IMR-90 (cell line): ENCODE measurements at regions not wholly inside any gene's neighbourhood (a gene's known extent, or its start where the extent isn't known, plus 50 kb on each side); places are given as distances from the start of the nearest gene placed in this dataset.

Source experiments
- ATAC-seq: fragments of 200-7000 bp; cut with Tn5 transposase; 2 replicates; pipeline ENCODE4 v1.9.1; 2020; ENCODE audit warnings: low read depth, mild to moderate bottlenecking, moderate library complexity
- BruUV-seq: library from RNA; stranded (reverse); fragments of 400-500 nt; replicated peaks from 2 replicates; lab custom pipeline; 2021; lab: Mats Ljungman, UMichigan
- CTCF ChIA-PET: fragments of 300-600 bp; formaldehyde crosslinking; extraction: SDS; loops from one replicate; lab custom pipeline; 2021; ENCODE audit warnings: antibody characterized with exemption; lab: Yijun Ruan, JAX
- POLR2A ChIA-PET: fragments of 300-600 bp; sonication (Branson Sonifier 250); formaldehyde crosslinking; loops from one replicate; lab custom pipeline; 2022; ENCODE audit warnings: antibody characterized with exemption; ENCODE audit not compliant: unreplicated experiment; lab: Charles Lee
- DNase-seq: peaks from one replicate; pipeline ENCODE4 v3.0.0; 2013
- H2AFZ ChIP-seq: replicated peaks from 2 replicates; pipeline ENCODE3; 2013; ENCODE audit warnings: low read length, mild to moderate bottlenecking; ENCODE audit not compliant: poor library complexity
- H2AK5ac ChIP-seq: 2 replicates; pipeline ENCODE4 v1.6.1; 2013; ENCODE audit warnings: low read depth, low read length, inconsistent platforms
- H2AK9ac ChIP-seq: replicated peaks from 2 replicates; pipeline ENCODE3; 2013; ENCODE audit warnings: mild to moderate bottlenecking, low read depth, low read length, moderate library complexity; ENCODE audit not compliant: poor library complexity
- H2BK120ac ChIP-seq: 2 replicates; pipeline ENCODE4 v1.6.1; 2013; ENCODE audit warnings: low read depth, low read length, inconsistent platforms
- H2BK15ac ChIP-seq: 3 replicates; pipeline ENCODE4 v1.6.1; 2013; ENCODE audit warnings: low read depth, low read length, inconsistent platforms
- H2BK20ac ChIP-seq: 2 replicates; pipeline ENCODE4 v1.6.1; 2013; ENCODE audit warnings: low read depth, mild to moderate bottlenecking, inconsistent platforms, low read length, moderate library complexity
- H2BK5ac ChIP-seq: 2 replicates; pipeline ENCODE4 v1.6.1; 2013; ENCODE audit warnings: mild to moderate bottlenecking, low read depth, low read length, inconsistent platforms; ENCODE audit not compliant: poor library complexity, severe bottlenecking
- H3K14ac ChIP-seq: replicated peaks from 2 replicates; pipeline ENCODE4 v1.6.1; 2013; ENCODE audit warnings: low read depth, low read length, inconsistent platforms
- H3K18ac ChIP-seq: 2 replicates; pipeline ENCODE4 v1.6.1; 2013; ENCODE audit warnings: low read depth, low read length, control low read depth
- H3K23ac ChIP-seq: 2 replicates; pipeline ENCODE4 v1.6.1; 2013; ENCODE audit warnings: low read depth, low read length, inconsistent platforms
- H3K27ac ChIP-seq: 2 replicates; pipeline ENCODE4 v1.5.1; 2013; ENCODE audit warnings: mild to moderate bottlenecking, control low read depth, low read length; ENCODE audit not compliant: insufficient read depth
- H3K27me3 ChIP-seq: 2 replicates; pipeline ENCODE4 v1.6.1; 2013; ENCODE audit warnings: low read length; ENCODE audit not compliant: control insufficient read depth, insufficient read depth
- H3K36me3 ChIP-seq: 2 replicates; pipeline ENCODE4 v1.6.1; 2013; ENCODE audit warnings: low read length, mixed read lengths; ENCODE audit not compliant: control insufficient read depth, insufficient read depth
- H3K4ac ChIP-seq: 2 replicates; pipeline ENCODE4 v1.6.1; 2013; ENCODE audit warnings: low read depth, low read length, inconsistent platforms
- H3K4me1 ChIP-seq: 2 replicates; pipeline ENCODE4 v1.6.1; 2013; ENCODE audit warnings: low read length, mixed read lengths; ENCODE audit not compliant: control insufficient read depth, insufficient read depth
- H3K4me2 ChIP-seq: 2 replicates; pipeline ENCODE4 v1.6.1; 2013; ENCODE audit warnings: low read depth, mild to moderate bottlenecking, control low read depth, low read length, moderate library complexity
- H3K4me3 ChIP-seq: 2 replicates; pipeline ENCODE4 v1.5.1; 2013; ENCODE audit warnings: low read depth, mild to moderate bottlenecking, control low read depth, low read length, moderate library complexity; ENCODE audit not compliant: insufficient read depth
- H3K56ac ChIP-seq: 2 replicates; pipeline ENCODE4 v1.6.1; 2013; ENCODE audit warnings: low read length, inconsistent platforms; ENCODE audit not compliant: insufficient read depth; ENCODE audit errors: extremely low read depth
- H3K79me1 ChIP-seq, 2 experiments: 2 replicates each; pipeline ENCODE4 v1.6.1; 2013; ENCODE audit warnings: low read length in 2 of 2, inconsistent platforms in 1 of 2, low read depth in 1 of 2
- H3K9ac ChIP-seq: 2 replicates; pipeline ENCODE4 v1.6.1; 2013; ENCODE audit warnings: low read depth, low read length, control low read depth
- H3K9me1 ChIP-seq: 2 replicates; pipeline ENCODE4 v1.6.1; 2013; ENCODE audit warnings: low read length, inconsistent platforms; ENCODE audit not compliant: insufficient read depth
- H3K9me3 ChIP-seq: 2 replicates; pipeline ENCODE4 v1.6.1; 2013; ENCODE audit warnings: low read length; ENCODE audit not compliant: control insufficient read depth, insufficient read depth
- H4K20me1 ChIP-seq: 2 replicates; pipeline ENCODE4 v1.6.1; 2013; ENCODE audit warnings: low read length, inconsistent platforms; ENCODE audit not compliant: insufficient read depth
- H4K5ac ChIP-seq: 2 replicates; pipeline ENCODE4 v1.6.1; 2013; ENCODE audit warnings: mild to moderate bottlenecking, low read depth, low read length, control low read depth
- H4K8ac ChIP-seq, 2 experiments: 2 replicates each; pipeline ENCODE4 v1.6.1; 2013; ENCODE audit warnings: low read depth in 2 of 2, low read length in 2 of 2, control low read depth in 1 of 2, inconsistent platforms in 1 of 2
- H4K91ac ChIP-seq: 2 replicates; pipeline ENCODE4 v1.6.1; 2013; ENCODE audit warnings: low read depth, low read length, inconsistent platforms; ENCODE audit not compliant: insufficient read depth
- MAFK ChIP-seq: IDR thresholded peaks from 2 replicates; pipeline ENCODE4 v1.6.1; 2012; ENCODE audit warnings: low read depth, low read length, improper control_type of control experiment
- POLR2A ChIP-seq: IDR thresholded peaks from 2 replicates; pipeline ENCODE4 v1.6.1; 2012; ENCODE audit warnings: mild to moderate bottlenecking, low read depth, low read length
- RAD21 ChIP-seq: IDR thresholded peaks from 2 replicates; pipeline ENCODE4 v1.6.1; 2012; ENCODE audit warnings: low read length, improper control_type of control experiment
- WGBS, 2 experiments: methylation state at CpG; one replicate each; pipeline versions ENCODE4 v1.1.5 to v1.1.7; 2013; ENCODE audit warnings: missing lambda C conversion rate in 2 of 2; ENCODE audit not compliant: insufficient read length in 1 of 2; ENCODE audit errors: extremely low coverage in 2 of 2; 5-methylcytosine and 5-hydroxymethylcytosine counted together
- dilution Hi-C: fragments of 300-500 bp; cut with HindIII; formaldehyde crosslinking; loops from one replicate; pipeline ENCODE4 v1.14.3; 2018; ENCODE audit warnings: low sequenced_read_pairs; ENCODE audit not compliant: unreplicated experiment
- in situ Hi-C: fragments of 300-500 bp; cut with MboI; formaldehyde crosslinking; loops from 3 replicates; pipeline ENCODE4 v1.14.3; 2019; ENCODE audit warnings: low sequenced_read_pairs, inconsistent platforms, mixed read lengths
- intact Hi-C: fragments of 100-400 bp; cut with micrococcal nuclease; formaldehyde crosslinking; loops from 2 replicates; pipeline ENCODE4 v1.10.0; 2022
- TF ChIP-seq, protein P1 (sequence below): conservative IDR thresholded peaks from 2 replicates; pipeline ENCODE4 v1.5.1; 2012; ENCODE audit warnings: mild to moderate bottlenecking, low read depth, low read length, improper control_type of control experiment

GRCh38 chr17:77798481-77798880 lies 160.0 kb upstream of the TNRC6C start:
- DNase-seq: no peak
- H3K9ac ChIP-seq: no peak overlapping the region
- in situ Hi-C loops: no loop called here
- H3K4ac ChIP-seq: no peak overlapping the region
- no peak overlapping the region for H3K27ac ChIP-seq
- H3K14ac ChIP-seq: no peak overlapping the region
- H3K18ac ChIP-seq: no peak overlapping the region
- H4K5ac ChIP-seq: no peak overlapping the region
- no peak overlapping the region for H2BK120ac ChIP-seq
- H3K4me1 ChIP-seq: no peaks in the 10 kb centered on the region
- ATAC-seq: no peak
- no peak overlapping the region for H4K8ac ChIP-seq
- intact Hi-C loops: no loop called here
- no TSS peak for BruUV-seq
- ChIA-PET CTCF (no interaction called here), POLR2A (no interaction called here)
- no peak overlapping the region for H2AK9ac ChIP-seq
- TF ChIP-seq MAFK: no peak
- TF ChIP-seq POLR2A: no peak
- TF ChIP-seq, protein P1, sequence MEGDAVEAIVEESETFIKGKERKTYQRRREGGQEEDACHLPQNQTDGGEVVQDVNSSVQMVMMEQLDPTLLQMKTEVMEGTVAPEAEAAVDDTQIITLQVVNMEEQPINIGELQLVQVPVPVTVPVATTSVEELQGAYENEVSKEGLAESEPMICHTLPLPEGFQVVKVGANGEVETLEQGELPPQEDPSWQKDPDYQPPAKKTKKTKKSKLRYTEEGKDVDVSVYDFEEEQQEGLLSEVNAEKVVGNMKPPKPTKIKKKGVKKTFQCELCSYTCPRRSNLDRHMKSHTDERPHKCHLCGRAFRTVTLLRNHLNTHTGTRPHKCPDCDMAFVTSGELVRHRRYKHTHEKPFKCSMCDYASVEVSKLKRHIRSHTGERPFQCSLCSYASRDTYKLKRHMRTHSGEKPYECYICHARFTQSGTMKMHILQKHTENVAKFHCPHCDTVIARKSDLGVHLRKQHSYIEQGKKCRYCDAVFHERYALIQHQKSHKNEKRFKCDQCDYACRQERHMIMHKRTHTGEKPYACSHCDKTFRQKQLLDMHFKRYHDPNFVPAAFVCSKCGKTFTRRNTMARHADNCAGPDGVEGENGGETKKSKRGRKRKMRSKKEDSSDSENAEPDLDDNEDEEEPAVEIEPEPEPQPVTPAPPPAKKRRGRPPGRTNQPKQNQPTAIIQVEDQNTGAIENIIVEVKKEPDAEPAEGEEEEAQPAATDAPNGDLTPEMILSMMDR: no peak
- no peak for TF ChIP-seq RAD21
- no peaks in the 10 kb centered on the region for H3K79me1 ChIP-seq
- H3K4me3 ChIP-seq: no peak overlapping the region
- no peak overlapping the region for H3K4me2 ChIP-seq
- H3K9me1 ChIP-seq: no peaks in the 10 kb centered on the region
- no CpG with 5 or more reads among the region's 8 CpGs for WGBS, 2 experiments
- H3K56ac ChIP-seq: no peak overlapping the region
- no peaks in the 10 kb centered on the region for H3K36me3 ChIP-seq
- H3K27me3 ChIP-seq: peaks cover 47% of the 10 kb centered on the region
- no peak overlapping the region for H4K91ac ChIP-seq
- no peaks in the 10 kb centered on the region for H3K9me3 ChIP-seq
- no peak overlapping the region for H2AFZ ChIP-seq
- dilution Hi-C loops: no loop called here
- H3K23ac ChIP-seq: no peak overlapping the region
- H2BK15ac ChIP-seq: no peak overlapping the region
- H2BK20ac ChIP-seq: no peak overlapping the region
- H2AK5ac ChIP-seq: no peak overlapping the region
- H2BK5ac ChIP-seq: no peak overlapping the region
- no peaks in the 10 kb centered on the region for H4K20me1 ChIP-seq
